B cell (primary cell): ENCODE measurements at regions not wholly inside any gene's neighbourhood (a gene's known extent, or its start where the extent isn't known, plus 50 kb on each side); places are given as distances from the start of the nearest gene placed in this dataset.

ENCODE experiments used
- ATAC-seq: fragments of 200-7000 bp; cut with Tn5 transposase; one replicate; pipeline ENCODE4 v1.10.0; 2021; ENCODE audit warnings: low read depth, mild to moderate bottlenecking, moderate number of reproducible peaks, moderate library complexity
- CTCF ChIA-PET: fragments of 350-600 bp; sonication (Branson Sonifier 250); formaldehyde crosslinking; loops from one replicate; lab custom pipeline; 2021; ENCODE audit warnings: antibody characterized with exemption, inconsistent platforms; lab: Charles Lee
- POLR2A ChIA-PET: fragments of 350-600 bp; sonication (Branson Sonifier 250); formaldehyde crosslinking; loops from one replicate; lab custom pipeline; 2021; ENCODE audit warnings: antibody characterized with exemption; lab: Charles Lee
- DNase-seq: peaks from one replicate; pipeline ENCODE4 v3.0.0; 2013
- H2AFZ ChIP-seq: 2 replicates; pipeline ENCODE4 v1.6.1; 2012; ENCODE audit warnings: mild to moderate bottlenecking, low read depth, low read length; ENCODE audit not compliant: insufficient read depth, poor library complexity, severe bottlenecking
- H3K27ac ChIP-seq, 2 donors: 1 replicate in 1 of 2; 2 replicates in 1 of 2; pipeline ENCODE4 v1.5.1; 2012 to 2013; ENCODE audit warnings: low read length in 2 of 2, mild to moderate bottlenecking in 2 of 2, moderate library complexity in 1 of 2
- H3K27me3 ChIP-seq, 4 experiments: fragments of 200-600 bp in 1 of 4; sonication (generic) in 1 of 4; replicated peaks in 1 of 4; 1 replicate in 2 of 4; 2 replicates in 2 of 4; pipeline versions ENCODE4 v1.6.1 to v1.7.0; 2013 to 2016; ENCODE audit warnings: low read length in 3 of 4, mild to moderate bottlenecking in 2 of 4, mixed read lengths in 1 of 4, moderate library complexity in 1 of 4; ENCODE audit not compliant: insufficient read depth in 4 of 4, control insufficient read depth in 3 of 4; ENCODE audit errors: control extremely low read depth in 1 of 4
- H3K36me3 ChIP-seq, 2 experiments: replicated peaks in 1 of 2; 1 replicate in 1 of 2; 2 replicates in 1 of 2; pipeline versions ENCODE4 v1.6.1 to v1.7.1; 2013; ENCODE audit warnings: low read length in 1 of 2; ENCODE audit not compliant: insufficient read depth in 2 of 2, control insufficient read depth in 1 of 2; ENCODE audit errors: control extremely low read depth in 1 of 2, extremely low read depth in 1 of 2
- H3K4me1 ChIP-seq, 2 donors: fragments of 200-600 bp in 1 of 2; sonication (generic) in 1 of 2; 1 replicate in 1 of 2; 2 replicates in 1 of 2; pipeline versions ENCODE4 v1.5.1 to v1.6.1; 2013 to 2017; ENCODE audit warnings: low read length in 2 of 2; ENCODE audit not compliant: control insufficient read depth in 2 of 2, insufficient read depth in 2 of 2
- H3K4me2 ChIP-seq: replicated peaks from 2 replicates; pipeline ENCODE3; 2012; ENCODE audit warnings: mild to moderate bottlenecking, low read depth, low read length; ENCODE audit not compliant: poor library complexity, severe bottlenecking
- H3K4me3 ChIP-seq, 5 experiments: fragments of 200-600 bp in 1 of 5; sonication (generic) in 1 of 5; 1 replicate in 3 of 5; 2 replicates in 2 of 5; pipeline versions ENCODE4 v1.5.1 to v1.7.0; 2011 to 2016; ENCODE audit warnings: low read length in 4 of 5, mild to moderate bottlenecking in 4 of 5, low read depth in 2 of 5, control low read depth in 1 of 5, moderate library complexity in 1 of 5; ENCODE audit not compliant: insufficient read depth in 1 of 5; ENCODE audit errors: control extremely low read depth in 1 of 5, extremely low read depth in 1 of 5
- H3K79me2 ChIP-seq: fragments of 200-600 bp; sonication (generic); one replicate; pipeline ENCODE4 v1.6.0; 2016; ENCODE audit warnings: low read length; ENCODE audit not compliant: control insufficient read depth, insufficient read depth
- H3K9ac ChIP-seq: fragments of 200-600 bp; sonication (generic); 2 replicates; pipeline ENCODE4 v1.6.1; 2017; ENCODE audit warnings: mild to moderate bottlenecking, low read length, moderate library complexity
- H3K9me3 ChIP-seq, 3 donors: one replicate each; pipeline versions ENCODE4 v1.6.1 to v1.7.1; 2013; ENCODE audit warnings: low read length in 2 of 3; ENCODE audit not compliant: control insufficient read depth in 2 of 3, insufficient read depth in 1 of 3; ENCODE audit errors: control extremely low read depth in 1 of 3
- H4K20me1 ChIP-seq: 2 replicates; pipeline ENCODE4 v1.6.0; 2012; ENCODE audit warnings: mild to moderate bottlenecking, low read length; ENCODE audit not compliant: insufficient read depth, control insufficient read depth, poor library complexity, severe bottlenecking
- H3K27ac Mint-ChIP-seq: one replicate; pipeline ENCODE4 v1.8.0; 2021; ENCODE audit warnings: mixed read lengths
- H3K27me3 Mint-ChIP-seq: one replicate; pipeline ENCODE4 v1.8.0; 2021; ENCODE audit warnings: mixed read lengths
- H3K4me1 Mint-ChIP-seq: one replicate; pipeline ENCODE4 v1.8.0; 2021; ENCODE audit warnings: mixed read lengths
- H3K4me3 Mint-ChIP-seq: one replicate; pipeline ENCODE4 v1.8.0; 2021; ENCODE audit warnings: mixed read lengths
- H3K9me3 Mint-ChIP-seq: one replicate; pipeline ENCODE4 v1.8.0; 2022; ENCODE audit warnings: mixed read lengths; ENCODE audit not compliant: insufficient read depth
- EZH2 ChIP-seq: IDR thresholded peaks from 2 replicates; pipeline ENCODE4 v1.6.1; 2012; ENCODE audit warnings: borderline replicate concordance, low read depth, mild to moderate bottlenecking, moderate library complexity, low read length; ENCODE audit not compliant: insufficient read depth, poor library complexity, severe bottlenecking
- WGBS: methylation state at CpG from one replicate; pipeline ENCODE4 v1.1.5; 2013; ENCODE audit warnings: missing lambda C conversion rate; ENCODE audit not compliant: insufficient coverage; 5-methylcytosine and 5-hydroxymethylcytosine counted together
- intact Hi-C: fragments of 100-400 bp; cut with micrococcal nuclease; formaldehyde crosslinking; loops from one replicate; pipeline ENCODE4 v1.10.0; 2022
- TF ChIP-seq, protein P1 (sequence below): fragments of 200-600 bp; IDR thresholded peaks from one replicate; pipeline ENCODE4 v1.8.0; 2022; ENCODE audit warnings: antibody characterized with exemption, mild to moderate bottlenecking

GRCh38 chr16:6034511-6034910, 936.9 kb upstream of the EEF2KMT start:
- Mint-ChIP-seq H3K4me1 (no peaks in the 10 kb centered on the region), H3K27me3 (no peaks in the 10 kb centered on the region), H3K9me3 (peaks cover 3% of the 10 kb centered on the region), H3K4me3 (no peak overlapping the region), H3K27ac (no peak overlapping the region)
- Histone ChIP-seq H3K4me2 (no peak overlapping the region), H2AFZ (no peak overlapping the region), H3K9me3 (peaks cover 0 to 2% (median 0%) of the 10 kb centered on the region in 3 donors), H3K4me3 (no peak overlapping the region), H3K9ac (no peak overlapping the region), H3K27ac (no peak overlapping the region), H3K27me3 (no peaks in the 10 kb centered on the region), H3K36me3 (no peaks in the 10 kb centered on the region), H3K4me1 (no peaks in the 10 kb centered on the region), H4K20me1 (no peaks in the 10 kb centered on the region), H3K79me2 (no peaks in the 10 kb centered on the region)
- CTCF ChIA-PET, result no interaction called here
- DNase-seq, result no peak
- POLR2A ChIA-PET, result no interaction called here
- no peak for ATAC-seq
- 100% methylated on average over 1 of the region's 4 CpGs for WGBS
- intact Hi-C loops, result no loop called here
- TF ChIP-seq, protein P1, sequence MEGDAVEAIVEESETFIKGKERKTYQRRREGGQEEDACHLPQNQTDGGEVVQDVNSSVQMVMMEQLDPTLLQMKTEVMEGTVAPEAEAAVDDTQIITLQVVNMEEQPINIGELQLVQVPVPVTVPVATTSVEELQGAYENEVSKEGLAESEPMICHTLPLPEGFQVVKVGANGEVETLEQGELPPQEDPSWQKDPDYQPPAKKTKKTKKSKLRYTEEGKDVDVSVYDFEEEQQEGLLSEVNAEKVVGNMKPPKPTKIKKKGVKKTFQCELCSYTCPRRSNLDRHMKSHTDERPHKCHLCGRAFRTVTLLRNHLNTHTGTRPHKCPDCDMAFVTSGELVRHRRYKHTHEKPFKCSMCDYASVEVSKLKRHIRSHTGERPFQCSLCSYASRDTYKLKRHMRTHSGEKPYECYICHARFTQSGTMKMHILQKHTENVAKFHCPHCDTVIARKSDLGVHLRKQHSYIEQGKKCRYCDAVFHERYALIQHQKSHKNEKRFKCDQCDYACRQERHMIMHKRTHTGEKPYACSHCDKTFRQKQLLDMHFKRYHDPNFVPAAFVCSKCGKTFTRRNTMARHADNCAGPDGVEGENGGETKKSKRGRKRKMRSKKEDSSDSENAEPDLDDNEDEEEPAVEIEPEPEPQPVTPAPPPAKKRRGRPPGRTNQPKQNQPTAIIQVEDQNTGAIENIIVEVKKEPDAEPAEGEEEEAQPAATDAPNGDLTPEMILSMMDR, result no peak
- no peak for TF ChIP-seq EZH2

DNA sequence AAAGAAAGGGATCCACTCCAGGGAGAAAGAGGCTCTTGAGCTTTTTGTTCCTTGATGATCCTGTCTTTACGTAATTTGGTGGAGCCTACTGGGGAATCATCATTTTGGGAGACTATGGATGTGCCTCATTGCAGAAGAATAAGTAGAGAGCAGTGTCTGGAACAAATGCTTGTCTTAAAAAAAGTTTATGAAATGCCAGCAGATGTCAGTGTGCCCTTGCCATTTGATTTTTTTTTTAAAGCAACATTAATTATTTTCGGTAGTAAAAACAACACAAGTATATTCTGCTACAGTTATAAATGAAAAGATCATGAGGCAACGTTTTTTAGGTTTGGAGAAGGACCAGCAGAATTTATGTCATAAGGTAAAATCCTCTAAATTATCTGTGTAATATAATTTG, 934.8 kb upstream of the EEF2KMT start:
- ATAC-seq (no peak), DNase-seq (no peak)
- CTCF ChIA-PET, result no interaction called here
- H3K4me1 ChIP-seq, result no peaks in the 10 kb centered on the region
- WGBS, result 85% methylated on average over 1 of the region's 3 CpGs
- no peak overlapping the region for H3K4me3 ChIP-seq
- no peaks in the 10 kb centered on the region for H3K27me3 Mint-ChIP-seq
- H3K4me3 Mint-ChIP-seq, result no peak overlapping the region
- no peaks in the 10 kb centered on the region for H3K4me1 Mint-ChIP-seq
- no peak overlapping the region for H2AFZ ChIP-seq
- intact Hi-C loops, result no loop called here
- peaks cover 5% of the 10 kb centered on the region for H3K9me3 Mint-ChIP-seq
- no peak overlapping the region for H3K27ac ChIP-seq
- no peaks in the 10 kb centered on the region for H3K79me2 ChIP-seq
- H4K20me1 ChIP-seq, result no peaks in the 10 kb centered on the region
- no peaks in the 10 kb centered on the region for H3K36me3 ChIP-seq
- no peak for TF ChIP-seq EZH2
- TF ChIP-seq, protein P1, result no peak
- no peaks in the 10 kb centered on the region for H3K27me3 ChIP-seq
- POLR2A ChIA-PET, result no interaction called here
- H3K4me2 ChIP-seq, result no peak overlapping the region
- H3K9ac ChIP-seq, result no peak overlapping the region
- H3K27ac Mint-ChIP-seq, result no peak overlapping the region
- H3K9me3 ChIP-seq, result peaks cover 0 to 2% (median 0%) of the 10 kb centered on the region in 3 donors
